Ovary (tissue), 7 donors: ENCODE measurements at regions not wholly inside any gene's neighbourhood (a gene's known extent, or its start where the extent isn't known, plus 50 kb on each side); places are given as distances from the start of the nearest gene placed in this dataset.

Experiments
- DNase-seq, 5 donors: peaks; one replicate each; pipeline ENCODE4 v3.0.0-alpha.2; 2019 to 2020
- H3K27ac ChIP-seq, 2 donors: fragments of 200-600 bp; one replicate each; pipeline versions ENCODE4 v1.5.1 to v1.8.0; 2019 to 2022
- H3K27me3 ChIP-seq: fragments of 200-600 bp; one replicate; pipeline ENCODE4 v1.8.0; 2022
- H3K36me3 ChIP-seq: fragments of 200-600 bp; sonication (generic); one replicate; pipeline ENCODE4 v1.5.1; 2019
- H3K4me1 ChIP-seq: one replicate; pipeline ENCODE4 v1.8.1; 2013; ENCODE audit warnings: mild to moderate bottlenecking, moderate library complexity; ENCODE audit not compliant: insufficient read depth
- H3K4me3 ChIP-seq: fragments of 200-600 bp; sonication (generic); one replicate; pipeline ENCODE4 v1.5.1; 2017
- H3K9me3 ChIP-seq, 2 donors: fragments of 200-600 bp in 1 of 2; sonication (generic) in 1 of 2; one replicate each; pipeline versions ENCODE4 v1.5.1 to v1.8.1; 2013 to 2019; ENCODE audit warnings: mild to moderate bottlenecking in 1 of 2, moderate library complexity in 1 of 2
- CTCF ChIP-seq, 3 donors: fragments of 450-650 bp in 2 of 3; fragments of 200-600 bp in 1 of 3; IDR thresholded peaks; one replicate each; pipeline versions ENCODE4 v1.5.1 to v1.8.0; 2016 to 2022; ENCODE audit warnings: antibody characterized with exemption in 3 of 3, mild to moderate bottlenecking in 1 of 3
- EP300 ChIP-seq: sonication (generic); formaldehyde crosslinking; IDR thresholded peaks from one replicate; pipeline ENCODE4 v1.6.1; 2017; ENCODE audit warnings: antibody characterized with exemption
- POLR2A ChIP-seq: fragments of 450-650 bp; IDR thresholded peaks from one replicate; pipeline ENCODE4 v1.6.1; 2017; ENCODE audit warnings: antibody characterized with exemption, mild to moderate bottlenecking, moderate library complexity
- WGBS, 3 donors: extraction: QIAGEN DNeasy Blood & Tissue Kit in 1 of 3; methylation state at CpG; one replicate each; pipeline versions ENCODE4 v1.1.5 to v1.1.7; 2013 to 2017; 5-methylcytosine and 5-hydroxymethylcytosine counted together
- intact Hi-C, 4 donors: fragments of 100-400 bp; cut with DNase I; formaldehyde crosslinking; loops; one replicate each; pipeline versions ENCODE4 v1.11.0 to v1.15.1; 2022 to 2023
- donor health status: DM: no; HTN: no; CAD: no; lungs with moderate emphysema.
- donor health status: DM: no; HTN: no; CAD: no.
- donor health status: Bipolar disorder and iron deficiency.
- donor health status: DM: no; HTN: no; CAD: no.
- donor health status: DM: yes; HTN: yes; CAD: no.

GRCh38 chr15:95298729-95299128, 1031.8 kb upstream of the NR2F2 start:
- Histone ChIP-seq H3K27me3 (no peaks in the 10 kb centered on the region), H3K4me1 (peaks cover 11% of the 10 kb centered on the region), H3K27ac (no peak overlapping the region), H3K9me3 (no peaks in the 10 kb centered on the region), H3K4me3 (no peak overlapping the region), H3K36me3 (no peaks in the 10 kb centered on the region)
- intact Hi-C loops: no loop called here
- DNase-seq: no peak
- TF ChIP-seq EP300 (no peak), POLR2A (no peak), CTCF (IDR thresholded peaks at IDR 0.05) (no peak)
- 88 to 96% (median 94%) methylated on average over 4 of the region's 4 CpGs for WGBS, 3 donors

GRCh38 chr15:95300958-95301357, 1029.5 kb upstream of the NR2F2 start:
- intact Hi-C loops: no loop called here
- 34 to 49% (median 39%) methylated on average over 4 of the region's 4 CpGs for WGBS, 3 donors
- H3K4me1 ChIP-seq: peaks cover 11% of the 10 kb centered on the region
- TF ChIP-seq CTCF (IDR thresholded peaks at IDR 0.05) (no peak), POLR2A (no peak), EP300 (no peak)
- H3K4me3 ChIP-seq: no peak overlapping the region
- H3K9me3 ChIP-seq: no peaks in the 10 kb centered on the region
- H3K27ac ChIP-seq: peak overlapping the region in 1 of 2 donors; percentile 7
- no peak for DNase-seq
- no peaks in the 10 kb centered on the region for H3K36me3 ChIP-seq
- H3K27me3 ChIP-seq: no peaks in the 10 kb centered on the region

GRCh38 chr15:95302206-95302605, 1028.3 kb upstream of the NR2F2 start:
- no peak for DNase-seq
- H3K4me3 ChIP-seq: no peak overlapping the region
- no peaks in the 10 kb centered on the region for H3K9me3 ChIP-seq
- 76 to 82% (median 81%) methylated on average over 3 of the region's 3 CpGs for WGBS, 3 donors
- intact Hi-C loops: no loop called here
- TF ChIP-seq POLR2A: no peak
- TF ChIP-seq EP300: no peak
- TF ChIP-seq CTCF (IDR thresholded peaks at IDR 0.05): no peak
- no peak overlapping the region for H3K27ac ChIP-seq
- no peaks in the 10 kb centered on the region for H3K36me3 ChIP-seq
- no peaks in the 10 kb centered on the region for H3K27me3 ChIP-seq
- peaks cover 8% of the 10 kb centered on the region for H3K4me1 ChIP-seq

- TF ChIP-seq EP300 (no peak), POLR2A (no peak), CTCF (IDR thresholded peaks at IDR 0.05) (no peak)
- intact Hi-C loops: no loop called here
- no peak for DNase-seq
- no peaks in the 10 kb centered on the region for H3K36me3 ChIP-seq
- no peaks in the 10 kb centered on the region for H3K27me3 ChIP-seq
- peaks cover 8% of the 10 kb centered on the region for H3K4me1 ChIP-seq
- H3K9me3 ChIP-seq: no peaks in the 10 kb centered on the region
- WGBS, 3 donors: 87 to 88% (median 87%) methylated on average over 6 of the region's 6 CpGs
- H3K4me3 ChIP-seq: no peak overlapping the region
- peak overlapping the region in 1 of 2 donors; percentile 76 for H3K27ac ChIP-seq
Observed at GRCh38 chr15:95302809-95303208, 1027.7 kb upstream of the NR2F2 start.

- Histone ChIP-seq H3K36me3 (no peaks in the 10 kb centered on the region), H3K4me1 (peaks cover 8% of the 10 kb centered on the region), H3K4me3 (no peak overlapping the region), H3K27me3 (no peaks in the 10 kb centered on the region), H3K27ac (peak overlapping the region; percentile 52 to 76), H3K9me3 (no peaks in the 10 kb centered on the region)
- WGBS, 3 donors: 42 to 60% (median 55%) methylated on average over 4 of the region's 4 CpGs
- TF ChIP-seq CTCF (IDR thresholded peaks at IDR 0.05) (no peak), EP300 (no peak), POLR2A (no peak)
- no peak for DNase-seq
- intact Hi-C loops: no loop called here
Observed at GRCh38 chr15:95303713-95304112, 1026.8 kb upstream of the NR2F2 start.
